Esophagus squamous epithelium (tissue), 5 donors: ENCODE measurements at regions not wholly inside any gene's neighbourhood (a gene's known extent, or its start where the extent isn't known, plus 50 kb on each side); places are given as distances from the start of the nearest gene placed in this dataset.
"Not testable (repeated sequence)": the region's sequence is repeated elsewhere in the genome, so short reads cannot be mapped to it uniquely, and the experiment has no call there.

Experiments
- DNase-seq: peaks from one replicate; lab custom pipeline; 2025; lab: John Stamatoyannopoulos, UW
- H3K27ac ChIP-seq, 4 donors: fragments of 200-600 bp; sonication (generic); one replicate each; pipeline ENCODE4 v1.5.1; 2016 to 2019; ENCODE audit warnings: mild to moderate bottlenecking in 1 of 4
- H3K27me3 ChIP-seq, 4 donors: fragments of 200-600 bp; sonication (generic); 1 replicate in 3 of 4; 2 replicates in 1 of 4; pipeline versions ENCODE4 v1.5.1 to v1.6.0; 2017 to 2021; ENCODE audit warnings: antibody characterized with exemption in 1 of 4
- H3K36me3 ChIP-seq, 3 donors: fragments of 200-600 bp; sonication (generic); one replicate each; pipeline ENCODE4 v1.5.1; 2016 to 2019
- H3K4me1 ChIP-seq, 3 donors: fragments of 200-600 bp; sonication (generic); one replicate each; pipeline ENCODE4 v1.5.1; 2017 to 2019
- H3K4me3 ChIP-seq, 4 donors: fragments of 200-600 bp; sonication (generic); 1 replicate in 3 of 4; 2 replicates in 1 of 4; pipeline ENCODE4 v1.5.1; 2016 to 2019; ENCODE audit warnings: mild to moderate bottlenecking in 2 of 4, moderate library complexity in 1 of 4
- H3K9me3 ChIP-seq, 3 donors: fragments of 200-600 bp; sonication (generic); one replicate each; pipeline ENCODE4 v1.5.1; 2016 to 2019
- CTCF ChIP-seq, 6 experiments: fragments of 450-650 bp in 4 of 6; fragments of 200-600 bp in 2 of 6; sonication (generic) in 2 of 6; IDR thresholded peaks; one replicate each; pipeline ENCODE4 v1.5.1; 2016 to 2019; ENCODE audit warnings: antibody characterized with exemption in 6 of 6, mild to moderate bottlenecking in 4 of 6, moderate library complexity in 4 of 6
- POLR2A ChIP-seq, 4 donors: fragments of 450-650 bp; IDR thresholded peaks; one replicate each; pipeline ENCODE4 v1.6.1; 2017; ENCODE audit warnings: antibody characterized with exemption in 4 of 4, mild to moderate bottlenecking in 4 of 4, moderate library complexity in 3 of 4
- WGBS, 2 donors: methylation state at CpG; one replicate each; pipeline ENCODE4 v1.1.5; 2018; 5-methylcytosine and 5-hydroxymethylcytosine counted together
- intact Hi-C: fragments of 100-400 bp; cut with DNase I; formaldehyde crosslinking; loops from one replicate; pipeline ENCODE4 v1.15.0; 2022
- donor health status: DM: yes; HTN: yes; CAD: no.

DNA sequence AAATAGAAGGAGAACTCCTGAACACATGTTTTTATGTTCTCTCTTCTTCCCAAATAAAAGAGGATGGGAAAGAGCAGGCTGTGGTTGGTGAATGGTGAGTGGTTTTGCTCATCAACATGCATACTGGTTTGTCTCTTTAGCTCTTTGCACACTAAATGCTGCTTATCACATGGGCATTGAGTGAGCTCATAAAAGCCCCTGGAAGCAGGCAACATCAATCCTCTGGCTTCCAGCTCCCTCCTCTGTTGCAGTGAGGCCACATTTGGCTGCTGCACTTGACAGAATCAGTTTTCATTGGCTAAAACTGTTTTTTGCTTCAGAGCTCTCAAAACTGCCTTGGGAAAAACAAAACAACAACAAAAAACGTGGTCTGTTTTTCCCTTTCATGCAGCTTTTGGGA, 1308.2 kb upstream of the NRXN1 start:
- Histone ChIP-seq H3K4me3 (no peak overlapping the region), H3K27ac (no peak overlapping the region), H3K9me3 (no peaks in the 10 kb centered on the region), H3K36me3 (no peaks in the 10 kb centered on the region), H3K4me1 (no peaks in the 10 kb centered on the region), H3K27me3 (no peaks in the 10 kb centered on the region)
- WGBS, 2 donors: 0 to 8% methylated on average over 1 of the region's 1 CpG
- DNase-seq: no peak
- intact Hi-C loops: no loop called here
- TF ChIP-seq POLR2A (IDR thresholded peaks at IDR 0.05) (no peak), CTCF (IDR thresholded peaks at IDR 0.05) (no peak)

GRCh38 chr2:52337786-52338185, 1305.9 kb upstream of the NRXN1 start:
- H3K27ac ChIP-seq, DNase-seq, H3K4me3 ChIP-seq, H3K36me3 ChIP-seq, intact Hi-C loops, H3K9me3 ChIP-seq, H3K27me3 ChIP-seq, H3K4me1 ChIP-seq: not testable (repeated sequence)
- 60 to 67% methylated on average over 7 of the region's 7 CpGs for WGBS, 2 donors

- no peak overlapping the region for H3K4me3 ChIP-seq
- no peaks in the 10 kb centered on the region for H3K27me3 ChIP-seq
- no peaks in the 10 kb centered on the region for H3K9me3 ChIP-seq
- no peak for TF ChIP-seq CTCF (IDR thresholded peaks at IDR 0.05)
- intact Hi-C loops: no loop called here
- H3K36me3 ChIP-seq: no peaks in the 10 kb centered on the region
- DNase-seq: no peak
- no peak overlapping the region for H3K27ac ChIP-seq
- no peaks in the 10 kb centered on the region for H3K4me1 ChIP-seq
- 49 to 50% methylated on average over 2 of the region's 2 CpGs for WGBS, 2 donors
These were observed 1305.0 kb upstream of the NRXN1 start for GRCh38 chr2:52336951-52337350.

GRCh38 chr2:52335727-52336126, 1303.8 kb upstream of the NRXN1 start:
- intact Hi-C loops: no loop called here
- no peaks in the 10 kb centered on the region for H3K36me3 ChIP-seq
- no peak overlapping the region for H3K4me3 ChIP-seq
- no peak for DNase-seq
- no peaks in the 10 kb centered on the region for H3K27me3 ChIP-seq
- no peaks in the 10 kb centered on the region for H3K9me3 ChIP-seq
- TF ChIP-seq CTCF (IDR thresholded peaks at IDR 0.05): no peak
- no peak overlapping the region for H3K27ac ChIP-seq
- whole genome bisulfite sequencing, 2 donors: 20 to 47% methylated on average over 1 of the region's 1 CpG
- H3K4me1 ChIP-seq: no peaks in the 10 kb centered on the region

- TF ChIP-seq POLR2A (IDR thresholded peaks at IDR 0.05) (no peak), CTCF (IDR thresholded peaks at IDR 0.05) (no peak)
- intact Hi-C loops: no loop called here
- 61 to 67% methylated on average over 4 of the region's 4 CpGs for WGBS, 2 donors
These were observed 1302.3 kb upstream of the NRXN1 start for GRCh38 chr2:52334185-52334584.

DNA sequence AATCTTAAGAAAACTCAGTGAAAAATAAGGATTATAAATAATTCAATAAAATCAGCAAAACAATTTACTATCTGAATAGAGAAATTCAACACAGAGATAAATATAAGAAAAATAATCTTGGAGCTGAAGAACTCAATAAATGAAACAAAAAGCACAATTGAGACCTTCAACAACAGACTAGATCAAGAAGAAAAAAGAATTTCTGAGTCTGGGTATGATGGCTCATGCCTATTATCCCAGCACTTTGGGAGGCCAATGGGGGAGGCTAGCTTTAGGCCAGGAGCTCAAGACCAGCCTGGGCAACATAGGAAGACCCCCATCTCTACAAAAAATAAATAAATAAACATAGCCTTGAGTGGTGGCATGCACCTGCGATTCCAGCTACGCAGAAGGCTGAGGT, 1295.7 kb upstream of the NRXN1 start:
- no peak for DNase-seq
- H3K4me1 ChIP-seq: no peaks in the 10 kb centered on the region
- peaks cover 0 to 29% (median 7%) of the 10 kb centered on the region in 3 donors for H3K9me3 ChIP-seq
- H3K27ac ChIP-seq: no peak overlapping the region
- intact Hi-C loops: no loop called here
- no peak overlapping the region for H3K4me3 ChIP-seq
- no peaks in the 10 kb centered on the region for H3K36me3 ChIP-seq
- H3K27me3 ChIP-seq: no peaks in the 10 kb centered on the region
- TF ChIP-seq POLR2A (IDR thresholded peaks at IDR 0.05) (no peak), CTCF (IDR thresholded peaks at IDR 0.05) (no peak)
- 89 to 93% methylated on average over 2 of the region's 2 CpGs for WGBS, 2 donors

More at GRCh38 chr2:52334185-52334584, 1302.3 kb upstream of the NRXN1 start:
- Histone ChIP-seq H3K9me3 (no peaks in the 10 kb centered on the region), H3K36me3 (no peaks in the 10 kb centered on the region), H3K27ac (no peak overlapping the region), H3K4me3 (no peak overlapping the region), H3K27me3 (no peaks in the 10 kb centered on the region), H3K4me1 (no peaks in the 10 kb centered on the region)
- DNase-seq: no peak
